ENCODE measurements at regions not wholly inside any gene's neighbourhood (a gene's known extent, or its start where the extent isn't known, plus 50 kb on each side); places are given as distances from the start of the nearest gene placed in this dataset.

DNA sequence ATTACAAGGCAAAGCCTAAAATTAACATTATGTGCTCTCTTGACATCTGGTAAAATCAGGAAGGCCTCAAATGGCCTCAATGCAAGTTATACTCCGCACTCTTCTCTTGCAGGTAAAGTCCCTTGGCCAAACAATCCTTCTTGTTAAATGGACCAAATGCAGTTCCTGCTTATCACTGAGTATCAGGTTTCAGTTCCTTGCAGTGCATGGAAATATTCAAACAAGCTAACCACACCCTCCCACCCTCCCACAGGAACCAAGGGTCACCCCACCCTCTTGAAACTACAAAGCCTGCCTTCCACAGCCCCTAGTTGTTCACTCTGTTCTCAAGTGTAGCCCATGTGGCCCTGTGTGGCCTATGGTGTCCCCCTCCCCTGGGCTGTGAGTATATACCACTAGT lies 171.9 kb upstream of the CADPS start:
- H3K9me3 ChIP-seq (ENCODE audit: control insufficient read depth, insufficient read depth, low read depth, low read length) = no peaks in the 10 kb centered on the region
- H3K27me3 ChIP-seq (ENCODE audit: control insufficient read depth, insufficient read depth, low read length) = no peaks in the 10 kb centered on the region
- ChIA-PET CTCF (no interaction called here), POLR2A (no interaction called here)
- no peaks in the 10 kb centered on the region for H3K36me3 ChIP-seq (ENCODE audit: control insufficient read depth, insufficient read depth, low read length)
- no peak for TF ChIP-seq TCF7L2 (IDR thresholded peaks at IDR 0.05; ENCODE audit: low read depth, low read length)
- TF ChIP-seq SIN3A (IDR thresholded peaks at IDR 0.05; ENCODE audit: borderline replicate concordance, insufficient read depth, low read depth, low read length) = no peak
- no peak for TF ChIP-seq POLR2AphosphoS5 (IDR thresholded peaks at IDR 0.05; ENCODE audit: low read depth, low read length)
- TF ChIP-seq, protein P1, sequence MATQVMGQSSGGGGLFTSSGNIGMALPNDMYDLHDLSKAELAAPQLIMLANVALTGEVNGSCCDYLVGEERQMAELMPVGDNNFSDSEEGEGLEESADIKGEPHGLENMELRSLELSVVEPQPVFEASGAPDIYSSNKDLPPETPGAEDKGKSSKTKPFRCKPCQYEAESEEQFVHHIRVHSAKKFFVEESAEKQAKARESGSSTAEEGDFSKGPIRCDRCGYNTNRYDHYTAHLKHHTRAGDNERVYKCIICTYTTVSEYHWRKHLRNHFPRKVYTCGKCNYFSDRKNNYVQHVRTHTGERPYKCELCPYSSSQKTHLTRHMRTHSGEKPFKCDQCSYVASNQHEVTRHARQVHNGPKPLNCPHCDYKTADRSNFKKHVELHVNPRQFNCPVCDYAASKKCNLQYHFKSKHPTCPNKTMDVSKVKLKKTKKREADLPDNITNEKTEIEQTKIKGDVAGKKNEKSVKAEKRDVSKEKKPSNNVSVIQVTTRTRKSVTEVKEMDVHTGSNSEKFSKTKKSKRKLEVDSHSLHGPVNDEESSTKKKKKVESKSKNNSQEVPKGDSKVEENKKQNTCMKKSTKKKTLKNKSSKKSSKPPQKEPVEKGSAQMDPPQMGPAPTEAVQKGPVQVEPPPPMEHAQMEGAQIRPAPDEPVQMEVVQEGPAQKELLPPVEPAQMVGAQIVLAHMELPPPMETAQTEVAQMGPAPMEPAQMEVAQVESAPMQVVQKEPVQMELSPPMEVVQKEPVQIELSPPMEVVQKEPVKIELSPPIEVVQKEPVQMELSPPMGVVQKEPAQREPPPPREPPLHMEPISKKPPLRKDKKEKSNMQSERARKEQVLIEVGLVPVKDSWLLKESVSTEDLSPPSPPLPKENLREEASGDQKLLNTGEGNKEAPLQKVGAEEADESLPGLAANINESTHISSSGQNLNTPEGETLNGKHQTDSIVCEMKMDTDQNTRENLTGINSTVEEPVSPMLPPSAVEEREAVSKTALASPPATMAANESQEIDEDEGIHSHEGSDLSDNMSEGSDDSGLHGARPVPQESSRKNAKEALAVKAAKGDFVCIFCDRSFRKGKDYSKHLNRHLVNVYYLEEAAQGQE (IDR thresholded peaks at IDR 0.05; ENCODE audit: insufficient read depth in 1 of 2, low read depth in 2 of 2, low read length in 1 of 2) = no peak
- TF ChIP-seq, protein P2, sequence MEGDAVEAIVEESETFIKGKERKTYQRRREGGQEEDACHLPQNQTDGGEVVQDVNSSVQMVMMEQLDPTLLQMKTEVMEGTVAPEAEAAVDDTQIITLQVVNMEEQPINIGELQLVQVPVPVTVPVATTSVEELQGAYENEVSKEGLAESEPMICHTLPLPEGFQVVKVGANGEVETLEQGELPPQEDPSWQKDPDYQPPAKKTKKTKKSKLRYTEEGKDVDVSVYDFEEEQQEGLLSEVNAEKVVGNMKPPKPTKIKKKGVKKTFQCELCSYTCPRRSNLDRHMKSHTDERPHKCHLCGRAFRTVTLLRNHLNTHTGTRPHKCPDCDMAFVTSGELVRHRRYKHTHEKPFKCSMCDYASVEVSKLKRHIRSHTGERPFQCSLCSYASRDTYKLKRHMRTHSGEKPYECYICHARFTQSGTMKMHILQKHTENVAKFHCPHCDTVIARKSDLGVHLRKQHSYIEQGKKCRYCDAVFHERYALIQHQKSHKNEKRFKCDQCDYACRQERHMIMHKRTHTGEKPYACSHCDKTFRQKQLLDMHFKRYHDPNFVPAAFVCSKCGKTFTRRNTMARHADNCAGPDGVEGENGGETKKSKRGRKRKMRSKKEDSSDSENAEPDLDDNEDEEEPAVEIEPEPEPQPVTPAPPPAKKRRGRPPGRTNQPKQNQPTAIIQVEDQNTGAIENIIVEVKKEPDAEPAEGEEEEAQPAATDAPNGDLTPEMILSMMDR (IDR thresholded peaks at IDR 0.05) = no peak
- in situ Hi-C loops (cut with HindIII; ENCODE audit: low pct_unique_long_range_greater_than_20kb, low sequenced_read_pairs) (no loop called here), intact Hi-C loops (cut with micrococcal nuclease; ENCODE audit: unreplicated experiment) (no loop called here)
- BruUV-seq (replicated peaks) = no TSS peak
- DNase-seq (ENCODE audit: low read depth, low spot score) (no peak), ATAC-seq (no peak)
- no peak overlapping the region for H3K27ac ChIP-seq (ENCODE audit: low read length)
- H3K4me1 ChIP-seq (ENCODE audit: control insufficient read depth, insufficient read depth, low read length) = no peaks in the 10 kb centered on the region
- no peak overlapping the region for H3K4me3 ChIP-seq (ENCODE audit: low read depth in 2 of 2, low read length in 2 of 2)

DNA sequence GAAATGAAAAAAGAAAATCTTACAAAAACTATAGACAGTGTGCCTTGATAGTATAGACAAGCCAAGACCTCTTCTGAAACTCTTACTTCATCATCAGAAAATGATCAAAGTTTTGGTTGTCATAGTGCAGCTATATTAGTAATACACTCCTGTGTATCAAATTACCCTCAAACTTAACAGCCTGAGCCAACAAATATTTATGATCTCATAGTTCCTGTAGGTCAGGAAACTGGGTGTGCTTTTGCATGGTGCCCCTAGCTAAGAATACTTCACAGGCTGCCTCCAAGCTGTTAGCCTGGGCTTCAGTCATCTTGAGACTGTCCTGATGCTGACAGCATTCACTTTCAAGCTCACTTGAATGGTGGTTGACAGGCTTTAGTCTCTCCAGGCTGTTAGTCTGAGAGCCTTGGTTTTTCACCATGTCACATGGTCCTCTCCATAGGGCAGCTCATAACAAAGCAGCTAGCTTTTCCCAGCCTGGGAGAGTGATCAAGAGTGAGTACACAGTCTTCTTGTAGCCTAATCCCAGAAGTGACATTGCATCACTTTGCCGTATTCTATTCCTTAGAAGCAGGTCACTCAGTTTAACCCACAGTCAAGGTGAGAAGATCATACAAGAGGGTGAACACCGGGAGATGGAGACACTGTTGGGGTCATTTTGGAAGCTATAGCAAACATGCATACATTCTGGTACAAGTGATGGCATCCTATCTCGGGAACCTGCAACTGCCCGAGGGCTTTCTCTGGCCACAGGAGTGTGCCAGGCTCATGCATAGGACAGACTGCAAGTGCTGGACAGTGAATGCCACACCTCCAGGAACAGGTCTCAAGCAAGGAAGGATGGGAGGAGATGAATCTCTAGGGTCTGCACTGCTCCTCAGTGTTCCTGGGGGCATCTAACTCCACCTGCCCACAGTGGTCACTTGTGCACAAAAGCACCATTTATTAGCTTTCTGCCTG lies 173.4 kb upstream of the CADPS start:
- intact Hi-C loops (cut with micrococcal nuclease; ENCODE audit: unreplicated experiment) = no loop called here
- H3K9me3 ChIP-seq (ENCODE audit: control insufficient read depth, insufficient read depth, low read depth, low read length) = no peaks in the 10 kb centered on the region
- TF ChIP-seq POLR2AphosphoS5 (IDR thresholded peaks at IDR 0.05; ENCODE audit: low read depth, low read length) (no peak), TCF7L2 (IDR thresholded peaks at IDR 0.05; ENCODE audit: low read depth, low read length) (no peak), SIN3A (IDR thresholded peaks at IDR 0.05; ENCODE audit: borderline replicate concordance, insufficient read depth, low read depth, low read length) (no peak)
- TF ChIP-seq, protein P1 (IDR thresholded peaks at IDR 0.05; ENCODE audit: insufficient read depth in 1 of 2, low read depth in 2 of 2, low read length in 1 of 2) = no peak
- TF ChIP-seq, protein P2 (IDR thresholded peaks at IDR 0.05) = no peak
- BruUV-seq (replicated peaks) = no TSS peak
- no peak overlapping the region for H3K4me3 ChIP-seq (ENCODE audit: low read depth in 2 of 2, low read length in 2 of 2)
- in situ Hi-C loops (cut with HindIII; ENCODE audit: low pct_unique_long_range_greater_than_20kb, low sequenced_read_pairs) = no loop called here
- no peaks in the 10 kb centered on the region for H3K36me3 ChIP-seq (ENCODE audit: control insufficient read depth, insufficient read depth, low read length)
- no peaks in the 10 kb centered on the region for H3K27me3 ChIP-seq (ENCODE audit: control insufficient read depth, insufficient read depth, low read length)
- ATAC-seq = no peak
- no peaks in the 10 kb centered on the region for H3K4me1 ChIP-seq (ENCODE audit: control insufficient read depth, insufficient read depth, low read length)
- ChIA-PET POLR2A (no interaction called here), CTCF (no interaction called here)
- no peak overlapping the region for H3K27ac ChIP-seq (ENCODE audit: low read length)
- no peak for DNase-seq (ENCODE audit: low read depth, low spot score)

All from Panc1 (cell line).